GM23338 (cell line): ENCODE measurements at regions not wholly inside any gene's neighbourhood (a gene's known extent, or its start where the extent isn't known, plus 50 kb on each side); places are given as distances from the start of the nearest gene placed in this dataset.

Experiments used
- CREB1 ChIP-seq: fragments of 250-450 bp; sonication (Bioruptor Pico); IDR thresholded peaks from 2 replicates; pipeline ENCODE4 v1.5.0; 2020; ENCODE audit warnings: low read depth, mild to moderate bottlenecking, moderate library complexity
- CTCF ChIP-seq, 2 experiments: fragments of 200-600 bp in 1 of 2; sonication (generic) in 1 of 2; conservative IDR thresholded peaks; 2 replicates each; pipeline versions ENCODE4 v1.5.1 to v1.6.1; 2016 to 2017; ENCODE audit warnings: antibody characterized with exemption in 2 of 2, low read depth in 2 of 2, mild to moderate bottlenecking in 2 of 2, moderate library complexity in 1 of 2
- EZH2 ChIP-seq: fragments of 200-600 bp; sonication (generic); IDR thresholded peaks from one replicate; pipeline ENCODE4 v1.8.0; 2017; ENCODE audit warnings: antibody characterized with exemption, mild to moderate bottlenecking, low read depth; ENCODE audit not compliant: unreplicated experiment
- POLR2AphosphoS5 ChIP-seq: IDR thresholded peaks from 2 replicates; pipeline ENCODE4 v1.6.1; 2016; ENCODE audit warnings: antibody characterized with exemption, low read depth

DNA sequence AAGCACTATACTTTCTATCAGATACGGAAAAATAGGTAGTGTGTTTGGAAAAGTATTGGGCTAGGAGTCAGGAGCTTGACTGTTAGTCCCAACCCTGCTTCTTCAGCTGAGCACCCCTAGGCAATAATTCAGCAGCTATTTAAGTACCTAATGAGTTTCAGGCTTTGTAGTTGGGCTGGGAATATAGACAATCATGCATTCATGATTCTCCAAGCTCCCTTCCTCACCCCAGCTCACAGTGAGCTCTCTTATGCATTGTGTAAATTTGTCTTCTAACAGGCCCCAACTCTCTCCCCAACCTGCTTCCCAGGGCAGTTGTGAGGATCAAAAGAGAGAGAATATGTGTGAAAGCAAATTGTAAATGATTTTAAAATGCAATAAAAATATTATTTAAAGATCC, 201.2 kb downstream of the MSX2 start:
- TF ChIP-seq CTCF (conservative IDR thresholded peaks at IDR 0.05; ENCODE audit: low read depth in 2 of 2): no peak
- no peak for TF ChIP-seq CREB1 (CRISPR knock-in tag)
- TF ChIP-seq POLR2AphosphoS5: no peak
- TF ChIP-seq EZH2: no peak
